HL-60 (cell line): ENCODE measurements at regions not wholly inside any gene's neighbourhood (a gene's known extent, or its start where the extent isn't known, plus 50 kb on each side); places are given as distances from the start of the nearest gene placed in this dataset.

ENCODE experiments used
- DNase-seq, 2 experiments: peaks; one replicate each; pipeline ENCODE4 v3.0.0-alpha.2; 2010 to 2020; ENCODE audit warnings: low read depth in 1 of 2, low spot score in 1 of 2
- H3K27ac ChIP-seq: fragments of 250-450 bp; sonication (Bioruptor Pico); replicated peaks from 2 replicates; pipeline ENCODE4 v1.5.1; 2020; ENCODE audit warnings: mild to moderate bottlenecking, moderate library complexity
- H3K27me3 ChIP-seq: fragments of 250-450 bp; sonication (Bioruptor Pico); 2 replicates; pipeline ENCODE4 v1.5.1; 2021; ENCODE audit warnings: mild to moderate bottlenecking, moderate library complexity; ENCODE audit not compliant: insufficient read depth, poor library complexity, severe bottlenecking
- H3K4me3 ChIP-seq: replicated peaks from 2 replicates; pipeline ENCODE4 v1.5.1; 2011; ENCODE audit warnings: mild to moderate bottlenecking, control low read depth, low read length; ENCODE audit not compliant: insufficient read depth
- GABPA ChIP-seq: IDR thresholded peaks from 2 replicates; pipeline ENCODE4 v1.6.1; 2012; ENCODE audit warnings: low read depth
- POLR2AphosphoS5 ChIP-seq: IDR thresholded peaks from 2 replicates; pipeline ENCODE4 v1.6.1; 2012; ENCODE audit warnings: low read depth
- SPI1 ChIP-seq: IDR thresholded peaks from 2 replicates; pipeline ENCODE4 v1.6.1; 2012; ENCODE audit warnings: low read depth, mild to moderate bottlenecking, borderline replicate concordance
- TF ChIP-seq, protein P1 (sequence below): IDR thresholded peaks from 2 replicates; pipeline ENCODE4 v1.6.1; 2012; ENCODE audit warnings: low read depth; ENCODE audit not compliant: insufficient replicate concordance
- TF ChIP-seq, protein P2 (sequence below): IDR thresholded peaks from one replicate; pipeline ENCODE4 v1.5.1; 2011; ENCODE audit warnings: low read length, control low read depth, inconsistent platforms; ENCODE audit not compliant: insufficient read depth

- Histone ChIP-seq H3K4me3 (no peak overlapping the region), H3K27me3 (no peaks in the 10 kb centered on the region), H3K27ac (no peak overlapping the region)
- TF ChIP-seq POLR2AphosphoS5 (no peak), SPI1 (no peak), GABPA (no peak)
- TF ChIP-seq, protein P1, sequence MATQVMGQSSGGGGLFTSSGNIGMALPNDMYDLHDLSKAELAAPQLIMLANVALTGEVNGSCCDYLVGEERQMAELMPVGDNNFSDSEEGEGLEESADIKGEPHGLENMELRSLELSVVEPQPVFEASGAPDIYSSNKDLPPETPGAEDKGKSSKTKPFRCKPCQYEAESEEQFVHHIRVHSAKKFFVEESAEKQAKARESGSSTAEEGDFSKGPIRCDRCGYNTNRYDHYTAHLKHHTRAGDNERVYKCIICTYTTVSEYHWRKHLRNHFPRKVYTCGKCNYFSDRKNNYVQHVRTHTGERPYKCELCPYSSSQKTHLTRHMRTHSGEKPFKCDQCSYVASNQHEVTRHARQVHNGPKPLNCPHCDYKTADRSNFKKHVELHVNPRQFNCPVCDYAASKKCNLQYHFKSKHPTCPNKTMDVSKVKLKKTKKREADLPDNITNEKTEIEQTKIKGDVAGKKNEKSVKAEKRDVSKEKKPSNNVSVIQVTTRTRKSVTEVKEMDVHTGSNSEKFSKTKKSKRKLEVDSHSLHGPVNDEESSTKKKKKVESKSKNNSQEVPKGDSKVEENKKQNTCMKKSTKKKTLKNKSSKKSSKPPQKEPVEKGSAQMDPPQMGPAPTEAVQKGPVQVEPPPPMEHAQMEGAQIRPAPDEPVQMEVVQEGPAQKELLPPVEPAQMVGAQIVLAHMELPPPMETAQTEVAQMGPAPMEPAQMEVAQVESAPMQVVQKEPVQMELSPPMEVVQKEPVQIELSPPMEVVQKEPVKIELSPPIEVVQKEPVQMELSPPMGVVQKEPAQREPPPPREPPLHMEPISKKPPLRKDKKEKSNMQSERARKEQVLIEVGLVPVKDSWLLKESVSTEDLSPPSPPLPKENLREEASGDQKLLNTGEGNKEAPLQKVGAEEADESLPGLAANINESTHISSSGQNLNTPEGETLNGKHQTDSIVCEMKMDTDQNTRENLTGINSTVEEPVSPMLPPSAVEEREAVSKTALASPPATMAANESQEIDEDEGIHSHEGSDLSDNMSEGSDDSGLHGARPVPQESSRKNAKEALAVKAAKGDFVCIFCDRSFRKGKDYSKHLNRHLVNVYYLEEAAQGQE = no peak
- TF ChIP-seq, protein P2, sequence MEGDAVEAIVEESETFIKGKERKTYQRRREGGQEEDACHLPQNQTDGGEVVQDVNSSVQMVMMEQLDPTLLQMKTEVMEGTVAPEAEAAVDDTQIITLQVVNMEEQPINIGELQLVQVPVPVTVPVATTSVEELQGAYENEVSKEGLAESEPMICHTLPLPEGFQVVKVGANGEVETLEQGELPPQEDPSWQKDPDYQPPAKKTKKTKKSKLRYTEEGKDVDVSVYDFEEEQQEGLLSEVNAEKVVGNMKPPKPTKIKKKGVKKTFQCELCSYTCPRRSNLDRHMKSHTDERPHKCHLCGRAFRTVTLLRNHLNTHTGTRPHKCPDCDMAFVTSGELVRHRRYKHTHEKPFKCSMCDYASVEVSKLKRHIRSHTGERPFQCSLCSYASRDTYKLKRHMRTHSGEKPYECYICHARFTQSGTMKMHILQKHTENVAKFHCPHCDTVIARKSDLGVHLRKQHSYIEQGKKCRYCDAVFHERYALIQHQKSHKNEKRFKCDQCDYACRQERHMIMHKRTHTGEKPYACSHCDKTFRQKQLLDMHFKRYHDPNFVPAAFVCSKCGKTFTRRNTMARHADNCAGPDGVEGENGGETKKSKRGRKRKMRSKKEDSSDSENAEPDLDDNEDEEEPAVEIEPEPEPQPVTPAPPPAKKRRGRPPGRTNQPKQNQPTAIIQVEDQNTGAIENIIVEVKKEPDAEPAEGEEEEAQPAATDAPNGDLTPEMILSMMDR = no peak
- DNase-seq = no peak
Observed at GRCh38 chr18:33853187-33853586, 275.2 kb downstream of the ASXL3 start.

DNA sequence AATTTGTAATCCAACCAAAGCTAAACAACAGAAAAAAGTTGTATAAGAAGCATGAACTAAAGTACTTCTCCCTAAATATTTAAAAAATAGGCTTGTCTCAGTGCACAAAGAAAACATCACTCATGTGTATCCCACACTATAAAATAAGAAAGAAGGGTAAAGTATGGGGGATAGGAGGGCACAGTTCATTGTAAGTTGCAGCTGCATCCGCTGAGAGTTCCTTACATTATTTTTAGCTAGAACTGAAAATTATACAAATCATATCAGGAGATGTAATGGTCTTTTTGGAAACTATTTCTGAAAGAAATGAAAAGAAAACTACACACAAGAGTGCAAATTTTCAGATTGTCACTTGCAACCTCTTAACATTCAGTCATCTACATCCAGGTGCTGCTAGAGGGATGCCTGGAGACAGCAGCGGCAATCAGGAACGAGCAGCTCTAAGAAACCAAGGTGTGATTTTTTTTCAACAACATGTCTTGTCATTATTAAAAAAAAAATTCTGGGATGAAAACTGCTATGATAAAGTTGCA, 273.6 kb downstream of the ASXL3 start:
- no peak for DNase-seq
- TF ChIP-seq, protein P2 = no peak
- TF ChIP-seq, protein P1 = no peak
- TF ChIP-seq SPI1 (no peak), POLR2AphosphoS5 (no peak), GABPA (no peak)
- Histone ChIP-seq H3K4me3 (no peak overlapping the region), H3K27me3 (no peaks in the 10 kb centered on the region), H3K27ac (no peak overlapping the region)

DNA sequence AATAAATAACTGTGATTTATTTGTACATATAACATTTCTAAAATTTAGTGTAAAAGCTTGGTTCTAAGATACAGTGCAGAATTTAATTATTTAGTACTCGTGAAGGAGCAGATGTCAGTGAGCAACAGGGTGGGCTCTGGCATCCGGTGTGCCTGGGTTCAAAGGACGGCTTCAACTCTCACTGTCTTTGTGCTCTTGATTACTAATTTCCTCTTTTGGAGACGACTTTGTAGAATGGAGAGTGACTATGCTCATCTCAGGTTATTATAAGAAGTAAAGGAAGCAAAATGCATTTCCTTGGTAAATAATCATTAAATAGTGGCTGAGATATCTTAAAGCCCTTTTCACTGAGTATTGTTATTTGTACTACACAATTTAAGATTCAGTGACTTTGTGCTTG, 271.7 kb downstream of the ASXL3 start:
- H3K27ac ChIP-seq = no peak overlapping the region
- DNase-seq = no peak
- TF ChIP-seq GABPA = no peak
- TF ChIP-seq, protein P2 = no peak
- no peak for TF ChIP-seq POLR2AphosphoS5
- no peaks in the 10 kb centered on the region for H3K27me3 ChIP-seq
- no peak overlapping the region for H3K4me3 ChIP-seq

- Histone ChIP-seq H3K27ac (no peak overlapping the region), H3K27me3 (no peaks in the 10 kb centered on the region), H3K4me3 (no peak overlapping the region)
- TF ChIP-seq, protein P2 = no peak
- TF ChIP-seq, protein P1 = no peak
- no peak for TF ChIP-seq POLR2AphosphoS5
- TF ChIP-seq SPI1 = no peak
- no peak for TF ChIP-seq GABPA
- DNase-seq = no peak
Observed at GRCh38 chr18:33844232-33844631, 266.2 kb downstream of the ASXL3 start.
